ENCODE measurements at regions not wholly inside any gene's neighbourhood (a gene's known extent, or its start where the extent isn't known, plus 50 kb on each side); places are given as distances from the start of the nearest gene placed in this dataset.

- TF ChIP-seq POLR2A (IDR thresholded peaks at IDR 0.05) (no peak), CTCF (IDR thresholded peaks at IDR 0.05) (no peak), POLR2AphosphoS5 (IDR thresholded peaks at IDR 0.05) (no peak), EP300 (IDR thresholded peaks at IDR 0.05) (no peak)
These were observed 194.1 kb upstream of the RUNX1 start for GRCh38 chr21:35243171-35243570.

Measured in upper lobe of left lung (tissue), 4 donors.